ENCODE measurements at regions not wholly inside any gene's neighbourhood (a gene's known extent, or its start where the extent isn't known, plus 50 kb on each side); places are given as distances from the start of the nearest gene placed in this dataset.

DNA sequence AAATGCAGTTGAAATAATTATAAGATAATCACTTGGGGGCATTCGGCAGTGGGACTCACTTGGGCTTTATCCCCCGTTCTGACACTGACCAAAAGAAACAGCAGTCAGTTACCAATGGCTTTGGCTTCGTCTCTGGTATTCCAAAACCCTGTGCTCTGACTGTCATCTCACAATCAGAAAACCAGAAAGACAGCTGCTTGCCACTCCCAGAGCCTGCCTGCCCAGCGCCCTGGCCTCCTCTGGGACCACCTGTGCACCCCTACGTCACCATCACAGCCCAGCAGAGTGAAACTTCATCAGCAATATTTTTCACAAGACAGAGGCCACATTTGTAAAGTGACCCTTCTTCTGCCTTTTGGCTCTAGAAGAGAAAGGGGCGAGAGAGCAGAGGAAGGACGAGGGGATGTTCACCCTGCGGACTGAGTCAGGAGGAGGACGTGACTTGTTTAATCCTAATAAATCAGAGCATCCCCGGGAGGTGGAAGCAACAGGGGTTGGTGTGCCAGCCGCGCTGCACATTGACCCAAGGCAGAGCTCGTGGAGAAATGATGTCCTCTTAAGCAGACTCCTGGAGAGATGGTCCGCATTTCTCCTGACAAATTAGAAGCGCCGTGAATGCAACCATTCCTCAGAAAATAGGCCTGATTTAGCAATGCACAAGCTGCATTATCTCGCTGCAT, 397.8 kb upstream of the ZNF507 start:
- intact Hi-C loops (cut with DNase I; ENCODE audit: low total_unique reads) (no loop called here), in situ Hi-C loops (cut with MboI; ENCODE audit: low pct_ligation_motif_present in 1 of 4, low pct_unique_long_range_greater_than_20kb in 1 of 4, low sequenced_read_pairs in 3 of 4) (no loop called here)
- no peak for DNase-seq
- Histone ChIP-seq H3K4me1 (no peaks in the 10 kb centered on the region), H3K9me3 (no peaks in the 10 kb centered on the region), H3K27ac (no peak overlapping the region), H3K4me3 (no peak overlapping the region), H3K27me3 (no peaks in the 10 kb centered on the region), H3K36me3 (no peaks in the 10 kb centered on the region)
- 68 to 85% methylated on average over 2 to 17 of the region's 17 CpGs for WGBS, 2 donors (ENCODE audit: low coverage in 1 of 2)
- TF ChIP-seq POLR2AphosphoS5 (IDR thresholded peaks at IDR 0.05) (no peak), EP300 (IDR thresholded peaks at IDR 0.05; ENCODE audit: low read depth) (no peak), CTCF (IDR thresholded peaks at IDR 0.05) (no peak)

DNA sequence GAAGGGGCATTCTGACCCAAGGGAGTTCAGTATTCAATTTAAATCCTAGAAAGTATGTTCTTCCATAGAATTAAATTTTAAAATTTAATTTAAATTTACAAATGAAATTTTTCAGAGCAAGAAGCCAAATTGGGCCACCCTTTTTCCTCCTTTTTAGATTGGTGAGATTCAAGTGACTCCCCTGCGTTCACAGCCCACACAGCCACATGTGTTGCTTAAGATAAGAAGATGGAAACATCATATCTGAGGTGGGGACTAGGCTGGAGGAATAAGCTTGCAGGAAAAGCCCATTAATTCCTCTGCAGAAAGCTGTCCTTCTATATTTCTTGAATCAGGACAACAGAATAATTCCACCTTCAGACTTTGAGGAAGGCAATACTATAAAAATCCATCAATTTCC, 392.7 kb upstream of the ZNF507 start:
- Histone ChIP-seq H3K4me1 (no peaks in the 10 kb centered on the region), H3K27ac (no peak overlapping the region), H3K36me3 (no peaks in the 10 kb centered on the region), H3K4me3 (no peak overlapping the region), H3K27me3 (no peaks in the 10 kb centered on the region), H3K9me3 (no peaks in the 10 kb centered on the region)
- 75 to 78% methylated on average over 1 of the region's 1 CpG for WGBS, 2 donors (ENCODE audit: low coverage in 1 of 2)
- no peak for TF ChIP-seq CTCF (IDR thresholded peaks at IDR 0.05)
- TF ChIP-seq POLR2AphosphoS5 (IDR thresholded peaks at IDR 0.05), result no peak
- no peak for TF ChIP-seq EP300 (IDR thresholded peaks at IDR 0.05; ENCODE audit: low read depth)
- intact Hi-C loops (cut with DNase I; ENCODE audit: low total_unique reads), result no loop called here
- no peak for DNase-seq
- in situ Hi-C loops (cut with MboI; ENCODE audit: low pct_ligation_motif_present in 1 of 4, low pct_unique_long_range_greater_than_20kb in 1 of 4, low sequenced_read_pairs in 3 of 4), result no loop called here

- Histone ChIP-seq H3K27ac (no peak overlapping the region), H3K4me1 (no peaks in the 10 kb centered on the region), H3K27me3 (no peaks in the 10 kb centered on the region), H3K36me3 (no peaks in the 10 kb centered on the region), H3K9me3 (no peaks in the 10 kb centered on the region), H3K4me3 (no peak overlapping the region)
- WGBS, 2 donors (ENCODE audit: low coverage in 1 of 2), result 80 to 88% methylated on average over 1 to 3 of the region's 3 CpGs
- in situ Hi-C loops (cut with MboI; ENCODE audit: low pct_ligation_motif_present in 1 of 4, low pct_unique_long_range_greater_than_20kb in 1 of 4, low sequenced_read_pairs in 3 of 4), result no loop called here
- TF ChIP-seq POLR2A (IDR thresholded peaks at IDR 0.05) (no peak), CTCF (IDR thresholded peaks at IDR 0.05) (no peak), EP300 (IDR thresholded peaks at IDR 0.05; ENCODE audit: low read depth) (no peak), POLR2AphosphoS5 (IDR thresholded peaks at IDR 0.05) (no peak)
- DNase-seq, result no peak
- intact Hi-C loops (cut with DNase I; ENCODE audit: low total_unique reads), result no loop called here
Observed at GRCh38 chr19:31955061-31955460, 390.3 kb upstream of the ZNF507 start.

GRCh38 chr19:31955884-31956283, 389.5 kb upstream of the ZNF507 start:
- Histone ChIP-seq H3K36me3 (no peaks in the 10 kb centered on the region), H3K27ac (no peak overlapping the region), H3K4me1 (no peaks in the 10 kb centered on the region), H3K4me3 (no peak overlapping the region), H3K9me3 (no peaks in the 10 kb centered on the region), H3K27me3 (no peaks in the 10 kb centered on the region)
- intact Hi-C loops (cut with DNase I; ENCODE audit: low total_unique reads) (no loop called here), in situ Hi-C loops (cut with MboI; ENCODE audit: low pct_ligation_motif_present in 1 of 4, low pct_unique_long_range_greater_than_20kb in 1 of 4, low sequenced_read_pairs in 3 of 4) (no loop called here)
- WGBS, 2 donors (ENCODE audit: low coverage in 1 of 2), result 80% methylated on average over 1 to 6 of the region's 6 CpGs
- TF ChIP-seq CTCF (IDR thresholded peaks at IDR 0.05) (no peak), EP300 (IDR thresholded peaks at IDR 0.05; ENCODE audit: low read depth) (no peak), POLR2AphosphoS5 (IDR thresholded peaks at IDR 0.05) (no peak), POLR2A (IDR thresholded peaks at IDR 0.05) (no peak)
- DNase-seq, result no peak

Measured in transverse colon (tissue), 4 donors.